ENCODE measurements at regions not wholly inside any gene's neighbourhood (a gene's known extent, or its start where the extent isn't known, plus 50 kb on each side); places are given as distances from the start of the nearest gene placed in this dataset.
"Not testable (repeated sequence)": the region's sequence is repeated elsewhere in the genome, so short reads cannot be mapped to it uniquely, and the experiment has no call there.

GRCh38 chr2:228377533-228377932 lies 196.0 kb upstream of the SPHKAP start:
- H3K27ac Mint-ChIP-seq = no peak overlapping the region
- H3K9me3 Mint-ChIP-seq = peaks cover 2% of the 10 kb centered on the region
- intact Hi-C loops (cut with micrococcal nuclease) = no loop called here
- H3K27me3 Mint-ChIP-seq (ENCODE audit: low read depth) = no peaks in the 10 kb centered on the region
- no peaks in the 10 kb centered on the region for H3K4me1 Mint-ChIP-seq (ENCODE audit: low read depth)
- H3K36me3 Mint-ChIP-seq (ENCODE audit: low read depth) = no peaks in the 10 kb centered on the region
- DNase-seq = no peak
- no peak overlapping the region for H3K4me3 Mint-ChIP-seq
- CTCF ChIA-PET = no interaction called here

- Mint-ChIP-seq H3K27me3 (ENCODE audit: low read depth) (no peaks in the 10 kb centered on the region), H3K27ac (no peak overlapping the region), H3K4me3 (no peak overlapping the region), H3K9me3 (no peaks in the 10 kb centered on the region), H3K4me1 (ENCODE audit: low read depth) (no peaks in the 10 kb centered on the region), H3K36me3 (ENCODE audit: low read depth) (no peaks in the 10 kb centered on the region)
- CTCF ChIA-PET = no interaction called here
- intact Hi-C loops (cut with micrococcal nuclease) = no loop called here
- no peak for DNase-seq
Observed at GRCh38 chr2:228374741-228375140, 193.3 kb upstream of the SPHKAP start.

GRCh38 chr2:228373191-228373590 lies 191.7 kb upstream of the SPHKAP start:
- no peak for DNase-seq
- Mint-ChIP-seq H3K27me3 (ENCODE audit: low read depth) (no peaks in the 10 kb centered on the region), H3K4me1 (ENCODE audit: low read depth) (no peaks in the 10 kb centered on the region), H3K4me3 (no peak overlapping the region), H3K36me3 (ENCODE audit: low read depth) (no peaks in the 10 kb centered on the region), H3K27ac (no peak overlapping the region), H3K9me3 (no peaks in the 10 kb centered on the region)
- CTCF ChIA-PET = no interaction called here
- intact Hi-C loops (cut with micrococcal nuclease) = no loop called here

- H3K9me3 Mint-ChIP-seq = no peaks in the 10 kb centered on the region
- H3K4me3 Mint-ChIP-seq = no peak overlapping the region
- intact Hi-C loops (cut with micrococcal nuclease) = no loop called here
Observed at GRCh38 chr2:228372212-228372611, 190.7 kb upstream of the SPHKAP start.

GRCh38 chr2:228369400-228370031 lies 188.0 kb upstream of the SPHKAP start:
- no peak for DNase-seq
- intact Hi-C loops (cut with micrococcal nuclease) = no loop called here
- no peak overlapping the region for H3K4me3 Mint-ChIP-seq
- no peaks in the 10 kb centered on the region for H3K36me3 Mint-ChIP-seq (ENCODE audit: low read depth)
- H3K4me1 Mint-ChIP-seq (ENCODE audit: low read depth) = no peaks in the 10 kb centered on the region
- H3K27me3 Mint-ChIP-seq (ENCODE audit: low read depth) = no peaks in the 10 kb centered on the region
- CTCF ChIA-PET = no interaction called here
- no peaks in the 10 kb centered on the region for H3K9me3 Mint-ChIP-seq
- no peak overlapping the region for H3K27ac Mint-ChIP-seq

More at GRCh38 chr2:228372212-228372611, 190.7 kb upstream of the SPHKAP start:
- Mint-ChIP-seq H3K27me3 (ENCODE audit: low read depth) (no peaks in the 10 kb centered on the region), H3K36me3 (ENCODE audit: low read depth) (no peaks in the 10 kb centered on the region), H3K27ac (no peak overlapping the region), H3K4me1 (ENCODE audit: low read depth) (no peaks in the 10 kb centered on the region)
- CTCF ChIA-PET = no interaction called here
- no peak for DNase-seq

- Mint-ChIP-seq H3K4me1 (ENCODE audit: low read depth) (no peaks in the 10 kb centered on the region), H3K27ac (no peak overlapping the region), H3K36me3 (ENCODE audit: low read depth) (no peaks in the 10 kb centered on the region), H3K9me3 (no peaks in the 10 kb centered on the region), H3K27me3 (ENCODE audit: low read depth) (no peaks in the 10 kb centered on the region), H3K4me3 (no peak overlapping the region)
- CTCF ChIA-PET = no interaction called here
- intact Hi-C loops (cut with micrococcal nuclease) = no loop called here
- DNase-seq = no peak
Observed at GRCh38 chr2:228367356-228367755, 185.9 kb upstream of the SPHKAP start.

GRCh38 chr2:228359473-228359872 lies 178.0 kb upstream of the SPHKAP start:
- intact Hi-C loops (cut with micrococcal nuclease) = no loop called here
- no peak for DNase-seq
- no peak overlapping the region for H3K4me3 Mint-ChIP-seq
- H3K27me3 Mint-ChIP-seq (ENCODE audit: low read depth) = no peaks in the 10 kb centered on the region
- H3K36me3 Mint-ChIP-seq (ENCODE audit: low read depth) = no peaks in the 10 kb centered on the region
- no peaks in the 10 kb centered on the region for H3K9me3 Mint-ChIP-seq
- CTCF ChIA-PET = no interaction called here
- no peaks in the 10 kb centered on the region for H3K4me1 Mint-ChIP-seq (ENCODE audit: low read depth)
- no peak overlapping the region for H3K27ac Mint-ChIP-seq

GRCh38 chr2:228355897-228356296 lies 174.4 kb upstream of the SPHKAP start:
- H3K4me3 Mint-ChIP-seq = no peak overlapping the region
- no peaks in the 10 kb centered on the region for H3K36me3 Mint-ChIP-seq (ENCODE audit: low read depth)
- H3K27me3 Mint-ChIP-seq (ENCODE audit: low read depth) = no peaks in the 10 kb centered on the region
- H3K9me3 Mint-ChIP-seq = peaks cover 2% of the 10 kb centered on the region
- no peak overlapping the region for H3K27ac Mint-ChIP-seq
- intact Hi-C loops (cut with micrococcal nuclease) = no loop called here
- H3K4me1 Mint-ChIP-seq (ENCODE audit: low read depth) = no peaks in the 10 kb centered on the region
- CTCF ChIA-PET = no interaction called here
- DNase-seq = no peak

GRCh38 chr2:228352980-228353379 lies 171.5 kb upstream of the SPHKAP start:
- H3K9me3 Mint-ChIP-seq; H3K4me3 Mint-ChIP-seq; intact Hi-C loops (cut with micrococcal nuclease); H3K27ac Mint-ChIP-seq; H3K4me1 Mint-ChIP-seq (ENCODE audit: low read depth); H3K36me3 Mint-ChIP-seq (ENCODE audit: low read depth); CTCF ChIA-PET; H3K27me3 Mint-ChIP-seq (ENCODE audit: low read depth); DNase-seq: not testable (repeated sequence)

GRCh38 chr2:228352048-228352447 lies 170.6 kb upstream of the SPHKAP start:
- CTCF ChIA-PET = no interaction called here
- no peak overlapping the region for H3K4me3 Mint-ChIP-seq
- intact Hi-C loops (cut with micrococcal nuclease) = no loop called here
- H3K4me1 Mint-ChIP-seq (ENCODE audit: low read depth) = no peaks in the 10 kb centered on the region
- H3K27ac Mint-ChIP-seq = no peak overlapping the region
- no peaks in the 10 kb centered on the region for H3K36me3 Mint-ChIP-seq (ENCODE audit: low read depth)
- no peak for DNase-seq
- no peaks in the 10 kb centered on the region for H3K27me3 Mint-ChIP-seq (ENCODE audit: low read depth)
- peaks cover 5% of the 10 kb centered on the region for H3K9me3 Mint-ChIP-seq

- H3K27me3 Mint-ChIP-seq (ENCODE audit: low read depth) = no peaks in the 10 kb centered on the region
- H3K36me3 Mint-ChIP-seq (ENCODE audit: low read depth) = no peaks in the 10 kb centered on the region
- no peak for DNase-seq
- no peak overlapping the region for H3K27ac Mint-ChIP-seq
- no peak overlapping the region for H3K4me3 Mint-ChIP-seq
- peaks cover 6% of the 10 kb centered on the region for H3K9me3 Mint-ChIP-seq
- CTCF ChIA-PET = no interaction called here
- no peaks in the 10 kb centered on the region for H3K4me1 Mint-ChIP-seq (ENCODE audit: low read depth)
- intact Hi-C loops (cut with micrococcal nuclease) = no loop called here
Observed at GRCh38 chr2:228348516-228349064, 167.1 kb upstream of the SPHKAP start.

- Mint-ChIP-seq H3K4me1 (ENCODE audit: low read depth) (no peaks in the 10 kb centered on the region), H3K27ac (no peak overlapping the region), H3K4me3 (no peak overlapping the region), H3K27me3 (ENCODE audit: low read depth) (no peaks in the 10 kb centered on the region), H3K9me3 (peaks cover 8% of the 10 kb centered on the region), H3K36me3 (ENCODE audit: low read depth) (no peaks in the 10 kb centered on the region)
- DNase-seq = no peak
- intact Hi-C loops (cut with micrococcal nuclease) = no loop called here
- CTCF ChIA-PET = no interaction called here
Observed at GRCh38 chr2:228344531-228344930, 163.0 kb upstream of the SPHKAP start.

GRCh38 chr2:228339525-228339924 lies 158.0 kb upstream of the SPHKAP start:
- Mint-ChIP-seq H3K9me3 (peaks cover 9% of the 10 kb centered on the region), H3K36me3 (ENCODE audit: low read depth) (no peaks in the 10 kb centered on the region), H3K4me1 (ENCODE audit: low read depth) (no peaks in the 10 kb centered on the region), H3K27ac (no peak overlapping the region), H3K4me3 (no peak overlapping the region), H3K27me3 (ENCODE audit: low read depth) (no peaks in the 10 kb centered on the region)
- intact Hi-C loops (cut with micrococcal nuclease) = no loop called here
- CTCF ChIA-PET = no interaction called here
- DNase-seq = no peak
